ENCODE measurements at regions not wholly inside any gene's neighbourhood (a gene's known extent, or its start where the extent isn't known, plus 50 kb on each side); places are given as distances from the start of the nearest gene placed in this dataset.

GRCh38 chr2:5343785-5344335 is 348.3 kb upstream of the SOX11 start:
- no peak for DNase-seq (ENCODE audit: low read depth)

- DNase-seq (ENCODE audit: low read depth), result no peak
Measured at GRCh38 chr2:5352286-5352685, 339.9 kb upstream of the SOX11 start.

- no peak for DNase-seq (ENCODE audit: low read depth)
Measured at GRCh38 chr2:5353565-5353964, 338.6 kb upstream of the SOX11 start.

- no peak for DNase-seq (ENCODE audit: low read depth)
Measured at GRCh38 chr2:5359397-5359796, 332.8 kb upstream of the SOX11 start.

- no peak for DNase-seq (ENCODE audit: low read depth)
Measured at GRCh38 chr2:5360081-5360480, 332.1 kb upstream of the SOX11 start.

GRCh38 chr2:5364361-5364760 is 327.8 kb upstream of the SOX11 start:
- no peak for DNase-seq (ENCODE audit: low read depth)

- no peak for DNase-seq (ENCODE audit: low read depth)
Measured at GRCh38 chr2:5365871-5366461, 326.2 kb upstream of the SOX11 start.

GRCh38 chr2:5367321-5367720 is 324.9 kb upstream of the SOX11 start:
- DNase-seq (ENCODE audit: low read depth), result no peak

- no peak for DNase-seq (ENCODE audit: low read depth)
Measured at GRCh38 chr2:5368263-5368662, 323.9 kb upstream of the SOX11 start.

- DNase-seq (ENCODE audit: low read depth), result no peak
Measured at GRCh38 chr2:5369510-5369909, 322.7 kb upstream of the SOX11 start.

- DNase-seq (ENCODE audit: low read depth), result no peak
Measured at GRCh38 chr2:5370158-5370557, 322.0 kb upstream of the SOX11 start.

- no peak for DNase-seq (ENCODE audit: low read depth)
Measured at GRCh38 chr2:5372141-5372540, 320.0 kb upstream of the SOX11 start.

- DNase-seq (ENCODE audit: low read depth), result no peak
Measured at GRCh38 chr2:5373200-5373599, 319.0 kb upstream of the SOX11 start.

GRCh38 chr2:5374762-5375161 is 317.4 kb upstream of the SOX11 start:
- DNase-seq (ENCODE audit: low read depth), result no peak

GRCh38 chr2:5377323-5377722 is 314.9 kb upstream of the SOX11 start:
- no peak for DNase-seq (ENCODE audit: low read depth)

GRCh38 chr2:5379811-5380210 is 312.4 kb upstream of the SOX11 start:
- DNase-seq (ENCODE audit: low read depth), result no peak

- DNase-seq (ENCODE audit: low read depth), result no peak
Measured at GRCh38 chr2:5385596-5385995, 306.6 kb upstream of the SOX11 start.

- DNase-seq (ENCODE audit: low read depth), result peak; percentile 30
Measured at GRCh38 chr2:5387406-5387805, 304.8 kb upstream of the SOX11 start.

- no peak for DNase-seq (ENCODE audit: low read depth)
Measured at GRCh38 chr2:5389740-5390139, 302.4 kb upstream of the SOX11 start.

GRCh38 chr2:5391362-5391761 is 300.8 kb upstream of the SOX11 start:
- no peak for DNase-seq (ENCODE audit: low read depth)

GRCh38 chr2:5392658-5393057 is 299.5 kb upstream of the SOX11 start:
- no peak for DNase-seq (ENCODE audit: low read depth)

GRCh38 chr2:5393474-5393873 is 298.7 kb upstream of the SOX11 start:
- DNase-seq (ENCODE audit: low read depth), result no peak

- DNase-seq (ENCODE audit: low read depth), result no peak
Measured at GRCh38 chr2:5394223-5394622, 298.0 kb upstream of the SOX11 start.

- no peak for DNase-seq (ENCODE audit: low read depth)
Measured at GRCh38 chr2:5401115-5401657, 291.0 kb upstream of the SOX11 start.
